HepG2 (cell line): ENCODE measurements at regions not wholly inside any gene's neighbourhood (a gene's known extent, or its start where the extent isn't known, plus 50 kb on each side); places are given as distances from the start of the nearest gene placed in this dataset.

Experiments
- CHD2 ChIP-seq: IDR thresholded peaks from 2 replicates; pipeline ENCODE4 v1.6.1; 2011; ENCODE audit warnings: low read depth, low read length, improper control_type of control experiment
- IKZF1 ChIP-seq: fragments of 450-650 bp; IDR thresholded peaks from 2 replicates; pipeline ENCODE4 v1.7.1; 2016
- MAFG ChIP-seq: sonication (generic); formaldehyde crosslinking; IDR thresholded peaks from 2 replicates; pipeline ENCODE4 v1.5.1; 2020; ENCODE audit warnings: mild to moderate bottlenecking, missing genetic modification reagents
- NFYB ChIP-seq: sonication (generic); formaldehyde crosslinking; IDR thresholded peaks from 2 replicates; pipeline ENCODE4 v1.4.0; 2020; ENCODE audit warnings: missing genetic modification reagents
- POLR2A ChIP-seq, 2 experiments: IDR thresholded peaks; 2 replicates each; pipeline ENCODE4 v1.6.1; 2011; ENCODE audit warnings: low read depth in 2 of 2, low read length in 2 of 2, mild to moderate bottlenecking in 1 of 2, moderate library complexity in 1 of 2; ENCODE audit not compliant: insufficient read depth in 1 of 2
- RAD21 ChIP-seq: fragments of 450-650 bp; formaldehyde crosslinking; IDR thresholded peaks from 2 replicates; pipeline ENCODE4 v1.5.0; 2020; ENCODE audit warnings: mild to moderate bottlenecking
- TAF1 ChIP-seq: sonication (generic); formaldehyde crosslinking; IDR thresholded peaks from 2 replicates; pipeline ENCODE4 v1.4.0; 2020; ENCODE audit warnings: missing genetic modification reagents

DNA sequence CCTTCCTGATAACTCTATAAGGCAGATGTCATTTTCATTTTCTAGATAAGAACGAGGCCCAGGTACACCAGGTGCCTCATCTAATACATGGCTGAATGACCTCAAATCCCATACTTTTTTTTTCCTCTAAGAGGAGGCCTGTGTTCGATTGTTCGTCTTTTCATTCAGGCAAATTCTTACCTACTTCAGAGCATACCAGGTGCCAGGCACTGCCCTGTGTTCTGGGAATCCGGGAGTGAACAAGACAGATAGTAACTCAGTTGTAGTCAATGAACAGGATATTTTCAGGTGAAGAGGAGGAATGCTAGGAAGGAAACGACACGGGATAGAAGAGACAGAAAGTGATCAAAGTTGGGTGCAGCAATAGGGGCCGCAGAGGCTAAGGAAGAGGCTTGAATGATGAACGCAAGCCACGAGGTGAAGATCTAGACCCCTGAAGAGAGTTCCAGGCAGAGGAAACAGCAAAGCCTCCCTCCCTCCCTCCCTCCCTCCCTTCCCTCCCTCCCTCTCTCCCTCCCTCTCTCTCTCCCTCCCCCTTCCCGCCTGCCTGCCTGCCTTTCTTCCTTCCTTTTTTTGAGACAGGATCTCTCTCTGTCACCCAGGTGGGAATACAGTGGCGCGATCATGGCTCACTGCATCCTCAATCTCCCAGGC, 150.1 kb upstream of the ZNF217 start:
- TF ChIP-seq RAD21 (CRISPR knock-in tag): no peak
- TF ChIP-seq NFYB (CRISPR knock-in tag): no peak
- TF ChIP-seq TAF1 (CRISPR knock-in tag): no peak
- no peak for TF ChIP-seq POLR2A (IDR thresholded peaks at IDR 0.05; ENCODE audit: insufficient read depth in 1 of 2, low read depth in 2 of 2, low read length in 2 of 2)
- TF ChIP-seq MAFG (CRISPR knock-in tag): no peak
- no peak for TF ChIP-seq IKZF1
- TF ChIP-seq CHD2: no peak
